Stimulated activated CD4-positive, alpha-beta T cell treated with anti-CD3 and anti-CD28 coated beads, Interleukin-15, amount 100 ng/mL, for 24 hours (primary cell): ENCODE measurements at regions not wholly inside any gene's neighbourhood (a gene's known extent, or its start where the extent isn't known, plus 50 kb on each side); places are given as distances from the start of the nearest gene placed in this dataset.

Experiments used
- DNase-seq: peaks from one replicate; pipeline ENCODE4 v3.0.0-alpha.2; 2020

GRCh38 chr10:55358539-55358938 lies 557.5 kb upstream of the PCDH15 start:
- DNase-seq: no peak

- DNase-seq: no peak
Observed at GRCh38 chr10:55353414-55353813, 552.4 kb upstream of the PCDH15 start.

DNA sequence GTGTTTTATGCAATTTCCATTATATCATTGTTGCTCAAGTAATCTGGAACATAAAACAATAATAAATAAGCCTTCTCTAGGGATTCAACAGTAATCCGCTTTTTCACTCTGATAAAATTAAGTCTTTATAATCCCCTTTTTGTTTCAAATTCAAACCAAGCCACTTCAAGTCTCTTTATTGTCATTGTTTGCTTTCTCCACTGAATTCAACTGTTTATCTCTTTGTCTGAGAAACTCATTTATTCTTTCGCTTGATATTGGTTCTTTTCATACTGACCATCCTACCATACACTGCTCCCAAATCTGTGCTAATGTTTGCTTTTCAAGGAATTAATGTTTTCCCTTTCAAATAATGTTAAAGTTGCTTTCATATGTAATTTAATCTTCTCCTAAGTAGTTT lies 550.4 kb upstream of the PCDH15 start:
- no peak for DNase-seq

DNA sequence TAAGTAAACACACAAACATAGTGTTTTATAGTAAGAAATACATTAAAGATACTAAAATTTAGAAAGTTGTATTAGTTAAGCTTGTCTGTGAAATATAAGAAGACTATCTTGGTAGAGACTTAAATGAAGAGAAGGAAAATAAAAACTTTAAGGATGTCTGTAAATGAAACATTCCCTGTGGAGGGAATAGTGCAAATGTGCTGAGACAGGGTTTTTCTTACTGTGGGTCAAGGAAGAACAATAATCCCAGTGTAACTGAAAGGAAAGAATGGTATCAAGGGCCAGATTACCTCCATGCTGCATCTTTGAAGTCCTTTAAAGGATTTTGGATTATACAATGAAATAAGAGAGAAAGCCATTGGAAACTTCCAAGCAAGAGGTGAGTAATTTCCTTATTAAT lies 547.5 kb upstream of the PCDH15 start:
- no peak for DNase-seq

DNA sequence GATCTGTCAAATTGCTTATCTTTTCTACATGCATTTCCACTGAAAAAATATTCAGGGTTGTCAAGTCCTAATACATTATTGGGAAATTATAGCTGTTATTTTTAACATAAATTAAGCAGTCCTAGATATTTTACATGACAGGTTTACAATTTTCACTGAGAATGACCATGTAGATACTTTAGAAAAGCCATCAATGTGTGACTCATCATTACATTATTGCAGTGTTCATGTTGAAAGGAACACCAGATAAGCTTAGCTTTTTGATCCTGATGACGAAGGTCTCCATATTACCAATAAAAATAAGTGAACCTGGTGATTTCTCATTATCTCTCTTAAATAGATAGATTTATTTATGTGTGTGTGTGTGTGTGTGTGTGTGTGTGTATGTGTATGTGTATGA lies 529.5 kb upstream of the PCDH15 start:
- no peak for DNase-seq

- no peak for DNase-seq
Observed at GRCh38 chr10:55329796-55330195, 528.8 kb upstream of the PCDH15 start.

GRCh38 chr10:55320187-55320700 lies 519.2 kb upstream of the PCDH15 start:
- DNase-seq: no peak

DNA sequence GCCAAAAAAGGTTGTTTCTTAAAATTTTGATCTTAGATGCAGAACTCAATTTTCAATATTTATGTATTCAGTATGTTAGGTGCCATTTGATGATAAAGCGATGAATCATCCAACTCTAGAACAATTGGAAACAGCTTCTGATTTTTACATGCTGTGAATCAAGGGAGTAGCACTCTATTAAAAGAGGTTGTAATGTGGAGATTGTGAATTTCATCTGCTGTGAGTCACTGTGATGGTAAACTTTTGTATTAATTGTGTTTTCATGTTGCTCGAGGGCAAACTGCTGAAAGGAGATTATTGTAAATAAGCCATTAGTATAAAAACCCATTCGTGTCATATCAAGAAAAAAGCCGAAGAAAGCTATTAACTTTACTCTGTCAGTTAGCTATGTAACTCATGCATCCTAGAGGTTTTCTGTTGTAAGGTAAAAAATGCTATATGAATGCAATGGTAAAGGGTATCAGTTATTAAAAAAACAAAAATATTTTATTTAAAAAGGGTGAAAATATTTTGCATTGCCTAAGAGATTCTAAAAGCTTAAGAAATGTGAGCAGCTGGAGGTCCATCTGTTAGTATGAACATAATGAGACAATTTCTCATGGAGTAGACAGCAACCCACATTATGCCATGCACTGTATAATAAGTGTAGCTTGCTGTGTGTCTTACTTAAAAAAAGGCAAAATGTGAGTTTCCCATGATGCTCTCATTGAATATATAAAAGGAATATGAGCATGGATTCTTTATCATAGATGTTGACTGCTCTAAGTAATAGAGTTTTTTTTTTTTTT lies 511.0 kb upstream of the PCDH15 start:
- DNase-seq: no peak

DNA sequence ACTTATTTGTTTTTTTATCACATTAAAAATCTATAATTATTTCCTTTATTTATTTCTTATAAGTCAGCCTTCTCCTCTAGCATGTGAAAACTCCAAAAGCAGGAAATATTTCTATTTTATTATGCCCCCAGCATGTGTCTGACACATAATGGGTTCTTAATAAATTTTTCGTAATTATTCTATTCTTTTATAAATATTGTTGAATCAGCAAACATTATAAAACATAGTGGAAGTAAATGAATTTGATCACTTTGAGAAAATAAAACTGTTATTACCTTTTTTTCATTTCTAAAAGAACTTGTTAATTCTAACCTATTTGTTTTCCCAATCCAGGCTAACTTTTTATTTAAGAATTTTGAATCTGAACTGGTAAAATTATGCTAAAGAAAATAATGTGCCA lies 509.1 kb upstream of the PCDH15 start:
- DNase-seq: no peak

DNA sequence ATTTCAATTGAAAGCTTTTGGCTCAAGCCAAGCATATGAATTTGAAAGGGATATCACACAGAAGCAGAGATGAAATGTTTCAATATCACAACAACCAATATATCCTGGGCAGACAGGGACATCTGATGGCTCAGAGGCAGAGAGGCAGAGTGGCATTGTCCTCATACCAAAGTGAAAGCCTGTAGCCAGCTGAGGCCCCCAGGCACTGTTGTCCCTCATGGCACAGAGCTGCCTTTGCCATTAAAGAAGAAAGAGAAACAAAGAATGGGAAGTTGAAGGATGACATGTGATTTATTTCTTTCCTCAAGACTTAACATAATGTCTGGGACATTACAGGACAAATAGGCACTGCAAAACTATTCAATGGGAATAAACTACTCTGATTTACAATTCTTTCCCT lies 504.3 kb upstream of the PCDH15 start:
- no peak for DNase-seq

DNA sequence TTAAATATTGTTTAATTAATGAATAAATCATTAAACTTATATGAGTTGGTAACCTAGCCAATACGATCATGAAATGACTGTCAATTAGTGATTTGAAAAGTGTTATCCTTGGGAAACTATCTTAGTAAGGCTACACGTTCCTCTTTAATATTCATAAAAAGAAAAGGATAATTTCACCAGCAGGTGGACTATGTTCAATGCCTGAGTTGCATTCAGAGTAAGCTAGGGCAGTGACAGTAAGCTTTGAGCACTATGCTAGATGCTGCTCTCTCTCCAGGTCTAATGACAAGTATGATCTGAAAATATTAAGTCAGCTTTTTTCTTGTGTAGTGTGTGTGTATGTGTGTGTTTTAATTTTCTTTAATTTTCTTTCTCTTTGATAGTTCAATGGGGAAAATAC lies 486.3 kb upstream of the PCDH15 start:
- no peak for DNase-seq

GRCh38 chr10:55283031-55283430 lies 482.0 kb upstream of the PCDH15 start:
- no peak for DNase-seq

GRCh38 chr10:55280696-55281095 lies 479.7 kb upstream of the PCDH15 start:
- DNase-seq: no peak

DNA sequence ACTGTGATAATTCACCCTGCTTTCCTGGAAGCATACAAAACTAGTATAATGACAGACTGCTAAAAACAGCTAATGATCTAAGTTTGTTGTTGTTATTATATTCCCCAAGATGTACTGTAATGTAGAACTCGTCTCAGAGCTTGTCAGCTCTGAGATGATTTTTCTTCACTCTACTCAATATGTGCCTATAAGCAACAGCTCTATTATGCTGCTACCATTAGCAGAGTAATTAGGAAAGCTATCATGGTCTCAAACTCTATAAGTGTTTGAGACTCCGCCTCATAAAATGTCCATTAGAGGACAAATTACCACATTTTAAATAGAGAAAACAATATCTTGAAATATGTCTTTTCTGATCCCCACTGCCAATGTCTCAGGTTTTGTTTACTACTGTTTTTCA lies 476.5 kb upstream of the PCDH15 start:
- no peak for DNase-seq

DNA sequence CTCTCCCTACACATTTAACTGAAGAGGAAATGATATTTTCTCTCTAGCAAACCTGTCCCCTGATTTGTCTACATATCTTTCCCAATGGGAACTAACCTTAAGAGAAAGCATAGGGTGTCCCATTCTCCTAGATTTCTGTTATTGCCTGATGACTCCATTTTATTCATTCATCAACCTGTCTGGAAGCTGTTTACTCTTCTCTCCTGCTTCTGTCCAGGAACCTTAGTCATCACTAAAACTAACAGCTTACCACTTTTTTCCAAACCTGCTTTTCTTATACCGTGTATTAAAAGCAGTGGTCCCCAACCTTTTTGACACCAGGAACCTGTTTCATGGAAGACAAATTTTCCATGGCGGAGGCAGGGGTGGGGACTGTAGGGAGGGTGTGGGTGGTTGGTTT lies 473.3 kb upstream of the PCDH15 start:
- DNase-seq: no peak

DNA sequence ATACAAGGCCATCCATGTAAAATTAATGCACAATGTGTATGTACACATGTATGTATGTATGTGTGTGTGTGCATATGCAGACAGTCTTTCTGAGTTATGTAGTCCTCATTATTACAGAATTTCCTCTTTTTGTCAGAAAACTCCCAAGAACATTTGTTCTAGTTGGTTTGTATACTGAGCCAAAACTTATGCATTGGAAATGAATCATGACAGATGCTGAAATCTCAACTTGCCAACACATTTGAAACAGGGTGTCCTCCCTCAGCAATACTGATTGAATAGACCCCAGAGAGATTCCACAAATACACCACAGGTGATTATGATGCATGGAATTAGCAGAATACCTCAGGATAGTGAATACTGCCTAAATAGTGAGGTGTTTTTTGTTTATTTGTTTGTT lies 472.9 kb upstream of the PCDH15 start:
- DNase-seq: no peak

- DNase-seq: no peak
Observed at GRCh38 chr10:55272886-55273285, 471.9 kb upstream of the PCDH15 start.

GRCh38 chr10:55266797-55267196 lies 465.8 kb upstream of the PCDH15 start:
- DNase-seq: no peak

DNA sequence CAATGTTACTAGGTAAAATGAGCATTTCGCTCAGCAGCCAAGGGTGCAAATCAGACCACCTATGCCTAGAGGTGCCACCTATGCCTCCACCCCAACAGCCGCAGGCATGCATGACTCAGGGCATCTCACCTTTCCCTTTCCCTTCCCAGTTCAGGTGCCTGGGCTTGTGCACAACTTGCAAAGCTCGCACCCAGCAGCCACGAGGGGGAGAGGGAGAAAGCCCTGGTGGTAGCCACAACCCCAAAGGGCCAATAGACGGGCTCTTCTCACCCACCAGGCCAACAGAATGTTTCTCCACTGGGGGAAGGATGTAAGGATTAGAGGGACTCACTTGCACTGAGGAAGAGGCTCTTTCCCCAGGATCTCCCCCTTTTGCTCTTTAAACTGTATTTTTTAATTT lies 462.3 kb upstream of the PCDH15 start:
- DNase-seq: no peak

DNA sequence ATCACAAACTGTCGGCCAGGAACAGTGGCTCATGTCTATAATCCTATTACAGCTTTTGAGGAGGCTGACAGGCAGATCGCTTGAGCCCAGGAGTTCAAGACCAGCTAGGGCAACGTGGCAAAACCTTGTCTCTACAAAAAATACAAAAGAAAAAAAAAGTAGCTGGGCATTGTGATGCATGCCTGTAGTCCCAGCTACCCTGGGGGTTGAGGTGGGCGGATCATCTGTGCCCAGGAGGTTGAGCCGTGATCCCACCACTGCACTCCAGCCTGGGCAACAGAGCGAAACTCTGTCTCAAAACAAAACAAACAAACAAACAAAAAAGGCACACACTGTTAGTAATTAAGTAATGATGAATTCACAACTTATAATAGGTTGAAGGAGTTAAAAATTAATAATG lies 441.5 kb upstream of the PCDH15 start:
- no peak for DNase-seq

GRCh38 chr10:55237462-55237861 lies 436.4 kb upstream of the PCDH15 start:
- DNase-seq: no peak

GRCh38 chr10:55233505-55233904 lies 432.5 kb upstream of the PCDH15 start:
- DNase-seq: no peak

GRCh38 chr10:55233090-55233489 lies 432.1 kb upstream of the PCDH15 start:
- no peak for DNase-seq

DNA sequence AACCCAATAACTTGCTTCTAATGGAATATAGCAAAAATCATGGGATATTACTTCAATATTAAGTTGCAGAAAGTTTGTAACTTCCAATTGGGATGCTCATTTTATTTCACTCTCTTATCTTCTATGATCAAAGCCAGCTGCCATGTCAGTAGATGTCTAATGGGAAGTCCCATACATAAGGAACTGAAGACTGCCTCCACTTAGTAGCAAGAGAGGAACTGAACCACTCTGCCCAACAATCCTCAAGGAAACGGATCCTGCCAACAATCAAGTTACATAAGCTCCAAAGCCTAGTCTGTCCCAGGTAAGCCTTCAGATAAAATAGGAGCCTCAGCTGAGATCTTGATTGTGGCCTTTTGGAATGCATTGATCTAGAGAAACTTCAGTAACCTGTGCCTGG lies 431.5 kb upstream of the PCDH15 start:
- DNase-seq: no peak

DNA sequence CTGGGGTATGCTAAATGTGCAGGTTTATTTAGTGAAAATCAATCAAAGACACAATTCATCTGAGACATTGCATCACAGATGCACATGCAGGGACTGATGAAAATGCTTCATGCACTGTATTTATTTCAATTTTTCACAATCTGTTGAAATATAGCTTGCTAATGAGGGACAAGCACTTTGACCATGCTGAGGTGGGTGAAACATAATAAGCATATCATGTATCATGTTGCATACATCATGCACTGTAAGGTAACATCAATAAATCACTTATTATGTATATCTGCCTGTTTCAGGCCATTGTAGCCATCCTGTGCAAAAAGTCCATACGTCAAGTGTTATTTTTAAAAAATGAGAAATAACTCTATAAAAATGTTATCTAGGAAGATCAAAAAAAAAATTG lies 426.9 kb upstream of the PCDH15 start:
- DNase-seq: no peak
